AG08396 (cell line): ENCODE measurements at regions not wholly inside any gene's neighbourhood (a gene's known extent, or its start where the extent isn't known, plus 50 kb on each side); places are given as distances from the start of the nearest gene placed in this dataset.
"Not testable (repeated sequence)": the region's sequence is repeated elsewhere in the genome, so short reads cannot be mapped to it uniquely, and the experiment has no call there.

Experiments
- DNase-seq: peaks from one replicate; pipeline ENCODE4 v3.0.0; 2012; ENCODE audit warnings: low spot score, mixed read lengths

DNA sequence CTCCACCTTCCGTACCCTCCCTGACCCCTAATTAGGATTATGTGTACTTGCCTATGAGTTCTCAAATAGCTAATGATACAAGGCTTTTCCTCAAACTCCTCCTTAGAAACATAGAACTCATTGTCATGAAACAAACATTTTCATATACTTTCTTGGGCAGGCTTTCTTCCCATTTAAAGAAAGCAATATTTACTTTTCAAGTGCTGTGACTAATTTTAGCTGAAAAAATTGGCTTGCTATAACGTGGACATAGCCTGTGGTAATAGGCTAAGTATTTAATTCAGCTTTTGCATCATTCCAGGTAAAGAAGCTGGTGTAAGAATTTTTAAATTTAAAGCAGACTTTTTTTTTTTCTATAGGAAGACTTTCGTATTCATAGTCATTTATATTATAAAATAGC is 208.7 kb downstream of the SOX2 start:
- DNase-seq = no peak

DNA sequence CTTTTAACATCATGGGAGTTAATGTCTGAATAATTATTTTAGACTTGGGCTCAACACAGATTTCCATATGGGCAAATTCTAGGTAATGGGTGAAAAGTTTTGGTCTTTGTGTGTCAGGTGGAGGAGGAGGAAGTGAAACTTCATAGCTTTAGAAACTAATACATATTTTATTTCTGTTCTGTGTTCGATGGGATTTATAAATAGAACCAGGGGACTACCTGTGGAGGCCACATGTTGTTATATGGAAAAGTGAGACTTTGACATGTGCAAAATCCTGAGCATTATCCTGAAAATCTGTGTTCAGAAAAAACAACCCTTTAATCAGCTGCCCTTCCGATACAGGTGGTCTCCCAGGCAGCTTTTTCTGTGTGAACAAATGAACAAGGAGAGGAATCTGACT is 209.5 kb downstream of the SOX2 start:
- no peak for DNase-seq

DNA sequence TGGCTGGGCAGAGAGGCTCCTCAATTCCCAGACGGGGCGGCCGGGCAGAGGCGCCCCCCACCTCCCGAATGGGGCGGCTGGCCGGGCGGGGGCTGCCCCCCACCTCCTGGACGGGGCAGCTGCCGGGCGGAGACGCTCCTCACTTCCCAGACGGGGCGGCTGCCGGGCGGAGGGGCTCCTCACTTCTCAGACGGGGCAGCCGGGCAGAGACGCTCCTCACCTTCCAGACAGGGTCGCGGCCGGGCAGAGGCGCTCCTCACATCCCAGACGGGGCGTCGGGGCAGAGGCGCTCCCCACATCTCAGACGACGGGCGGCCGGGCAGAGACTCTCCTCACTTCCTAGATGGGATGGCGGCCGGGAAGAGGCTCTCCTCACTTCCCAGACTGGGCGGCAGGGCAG is 214.1 kb downstream of the SOX2 start:
- not testable (repeated sequence) for DNase-seq

DNA sequence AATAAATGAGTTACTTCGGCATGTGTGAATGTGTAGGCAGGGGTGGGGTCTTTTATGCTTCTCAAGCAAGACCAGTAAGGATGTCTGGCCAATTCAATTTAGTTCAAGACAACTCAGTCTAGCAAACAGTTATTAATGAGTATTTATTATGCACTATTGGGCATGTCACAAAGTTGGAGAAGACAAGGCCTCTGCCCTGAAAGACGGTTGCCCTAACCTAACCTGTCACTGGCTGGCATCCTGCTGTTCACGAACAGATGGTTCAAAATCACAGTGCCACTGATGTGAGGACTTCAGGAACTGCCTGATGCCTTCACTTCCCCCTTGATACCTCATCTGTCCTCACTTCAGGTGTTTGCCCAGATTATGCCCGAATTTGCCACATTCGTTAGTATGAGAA is 217.8 kb downstream of the SOX2 start:
- no peak for DNase-seq

DNA sequence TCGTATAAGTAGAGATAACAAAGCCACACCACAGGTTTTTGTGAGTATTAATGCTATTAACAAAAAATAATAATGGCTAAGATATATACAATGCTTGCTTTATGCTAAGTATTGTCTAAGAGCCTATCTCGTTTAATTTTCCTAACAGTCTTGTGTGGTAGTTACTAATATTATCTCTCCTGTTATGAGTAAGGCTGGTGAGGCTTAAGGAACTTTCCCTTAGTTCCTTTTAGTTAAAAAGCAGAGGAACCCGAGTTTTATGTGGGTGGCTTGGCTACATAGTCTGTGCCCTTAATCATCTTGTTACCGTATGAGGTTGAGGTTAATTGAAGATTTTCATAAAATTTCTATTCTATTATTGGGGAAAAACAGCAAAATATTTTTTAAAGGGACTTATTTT is 218.4 kb downstream of the SOX2 start:
- no peak for DNase-seq

DNA sequence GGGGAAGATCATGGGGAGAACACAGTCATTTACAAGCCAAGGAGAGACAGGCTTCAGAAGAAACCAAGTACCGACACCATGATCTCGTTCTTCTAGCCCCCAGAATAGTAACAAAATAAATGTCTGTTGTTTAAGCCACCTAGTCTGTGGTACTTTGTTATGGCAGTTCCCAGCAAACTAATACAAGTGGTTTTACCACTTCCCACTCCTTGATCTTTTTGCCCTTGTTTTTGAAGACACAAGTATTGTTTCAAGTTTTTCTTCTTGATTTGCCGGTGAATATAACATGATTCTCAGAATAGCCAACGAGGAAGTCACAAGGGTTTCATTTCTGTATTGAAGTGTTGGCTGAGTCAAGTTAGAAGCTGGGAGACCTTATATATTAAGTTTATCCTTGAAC is 220.3 kb downstream of the SOX2 start:
- no peak for DNase-seq

DNA sequence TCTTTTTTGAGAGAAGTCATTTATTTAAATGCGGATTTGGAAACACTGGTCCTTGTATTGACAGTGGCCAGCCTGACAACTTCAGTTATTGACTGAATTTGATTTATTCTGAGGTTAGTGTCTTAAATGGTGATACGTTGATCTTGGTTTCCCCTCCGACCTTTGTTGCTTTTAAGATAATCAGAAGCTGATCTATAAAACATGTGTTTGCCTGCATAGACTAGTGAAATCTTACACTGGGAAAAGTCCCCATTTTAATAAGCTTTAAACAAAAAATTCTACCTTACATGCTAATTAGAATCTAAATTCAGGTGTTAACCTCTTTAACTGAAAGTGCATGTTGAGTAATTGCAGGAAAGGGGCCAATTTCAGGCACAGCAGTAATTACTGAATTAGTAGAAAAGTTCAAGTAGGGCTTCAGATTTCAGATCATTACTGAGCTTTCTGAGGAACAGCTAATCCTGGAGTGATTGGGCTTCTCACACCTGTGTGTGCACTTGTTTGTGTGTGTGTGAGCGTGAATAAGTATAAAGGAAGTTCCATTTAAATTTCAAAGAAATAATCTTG is 221.4 kb downstream of the SOX2 start:
- no peak for DNase-seq

DNA sequence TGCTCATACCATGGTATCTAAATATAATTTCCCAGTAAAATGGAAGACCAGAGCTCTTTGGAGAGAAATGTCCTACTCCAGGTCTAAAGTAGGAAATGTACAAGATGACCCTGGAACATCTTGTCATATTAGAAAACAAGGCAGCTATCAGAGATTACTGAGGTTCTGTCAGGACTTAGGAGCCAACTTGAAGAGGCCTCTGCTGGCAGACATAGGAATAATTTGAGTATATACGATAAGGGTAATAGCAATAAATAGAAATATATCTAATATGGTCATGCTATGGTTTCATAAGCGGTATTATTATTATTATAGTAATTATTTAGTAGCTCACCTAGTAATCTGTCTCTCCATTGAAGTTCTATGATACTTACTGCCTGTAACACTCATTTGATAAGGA is 224.2 kb downstream of the SOX2 start:
- DNase-seq = no peak

DNA sequence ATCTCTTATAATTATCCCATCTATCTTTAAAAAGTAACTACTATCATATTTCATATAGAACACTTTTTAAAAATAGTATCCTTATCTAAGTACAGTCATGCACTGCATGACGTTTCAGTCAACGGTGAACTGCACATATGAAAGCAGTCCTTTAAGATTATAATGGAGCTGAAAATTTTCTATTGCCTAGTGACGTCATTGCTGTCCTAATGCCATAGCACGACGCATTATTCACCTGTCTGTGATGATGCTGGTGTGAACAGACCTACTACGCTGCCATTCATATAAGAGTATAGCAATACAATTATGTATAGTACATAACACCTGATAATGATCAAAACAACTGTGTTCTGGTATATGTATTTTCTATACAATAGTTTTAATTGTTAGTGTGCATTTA is 225.0 kb downstream of the SOX2 start:
- DNase-seq = no peak

DNA sequence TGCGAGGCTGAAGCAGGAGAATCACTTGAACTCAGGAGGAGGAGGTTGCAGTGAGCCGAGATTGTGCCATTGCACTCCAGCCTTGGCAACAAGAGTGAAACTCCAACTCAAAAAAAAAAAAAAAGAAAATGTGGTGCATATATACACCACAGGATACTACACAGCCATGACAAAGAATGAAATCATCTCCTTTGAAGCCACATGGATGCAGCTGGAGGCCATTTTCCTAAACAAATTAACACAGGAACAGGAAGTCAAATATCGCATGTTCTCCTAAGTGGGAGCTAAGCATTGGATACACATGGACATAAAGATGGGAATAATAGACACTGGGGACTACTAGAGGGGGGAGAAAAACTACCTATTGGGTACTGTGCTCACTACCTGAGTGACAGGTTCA is 226.9 kb downstream of the SOX2 start:
- not testable (repeated sequence) for DNase-seq

DNA sequence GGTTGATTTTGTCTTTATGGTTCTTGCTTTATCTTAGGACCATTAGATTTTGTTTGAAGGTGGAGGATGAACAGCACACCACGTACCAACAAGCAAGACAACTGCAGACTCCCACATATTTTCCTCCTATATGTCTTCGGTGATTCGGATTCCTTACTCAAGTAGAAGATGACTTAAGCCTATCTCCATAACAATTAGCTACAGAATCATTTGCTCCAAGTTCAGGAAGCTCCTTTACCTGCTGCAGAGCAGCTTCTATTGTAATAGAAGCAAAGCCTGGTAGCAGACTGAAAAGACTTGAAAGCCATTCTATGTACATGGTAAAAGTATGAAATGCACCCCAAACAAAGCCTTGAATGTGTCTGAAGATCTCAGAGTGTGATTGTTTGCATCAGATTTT is 229.0 kb downstream of the SOX2 start:
- no peak for DNase-seq

DNA sequence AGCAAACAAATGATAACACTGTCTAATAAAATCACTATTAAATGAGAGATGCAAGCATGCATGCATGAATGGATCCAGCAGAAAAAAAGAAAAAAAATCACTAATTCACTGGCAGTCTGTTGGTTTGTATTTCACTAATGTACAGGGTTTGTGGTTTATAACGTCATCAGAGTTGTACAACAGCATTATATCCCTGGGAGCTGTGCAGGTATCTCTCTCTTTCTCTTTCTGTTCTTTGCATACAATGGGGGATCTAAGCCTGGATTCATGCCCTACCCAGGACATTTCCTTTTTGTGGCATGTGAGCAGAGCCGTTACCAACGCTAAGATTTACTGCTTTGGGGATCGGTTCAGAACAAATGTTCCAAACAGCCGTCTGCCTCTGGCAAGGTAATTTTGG is 229.5 kb downstream of the SOX2 start:
- no peak for DNase-seq

DNA sequence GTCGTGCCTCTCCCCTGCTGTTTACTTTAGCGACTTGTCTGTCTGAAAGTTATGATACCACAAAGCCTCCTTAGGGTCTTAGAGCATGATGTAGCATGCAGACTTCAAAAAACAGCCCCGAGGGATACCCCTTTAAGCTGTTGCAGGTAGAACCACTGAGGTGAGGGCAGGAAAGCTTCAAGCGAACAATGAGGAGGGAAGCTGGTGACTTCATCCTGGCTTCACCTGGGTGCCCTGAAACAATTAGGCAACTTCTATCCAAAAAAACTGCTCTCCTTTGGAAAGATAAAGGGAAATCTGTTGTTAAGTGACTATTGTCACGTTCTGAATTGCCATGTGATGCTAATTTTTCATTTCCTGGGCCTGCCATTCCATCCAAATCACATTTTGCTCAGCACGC is 231.6 kb downstream of the SOX2 start:
- DNase-seq = no peak

DNA sequence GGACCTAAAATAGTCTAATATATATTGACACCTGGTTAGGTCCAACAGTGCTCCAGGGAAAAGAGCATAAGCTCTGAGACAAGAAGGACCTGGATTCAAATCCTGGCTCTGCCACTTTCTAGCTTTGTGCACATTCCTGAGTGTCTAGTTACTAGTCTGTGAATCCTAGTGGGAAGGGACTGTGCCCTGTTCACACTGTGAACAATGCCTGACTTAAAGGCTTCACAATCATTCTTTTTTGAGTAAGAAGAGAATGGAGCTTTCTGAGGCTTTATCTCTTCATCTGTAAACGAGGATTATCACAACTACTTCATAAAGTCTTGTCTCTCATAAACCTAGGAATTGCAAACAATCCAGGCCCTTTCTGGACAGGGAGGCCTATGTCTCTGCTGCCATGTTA is 235.9 kb downstream of the SOX2 start:
- DNase-seq = no peak

DNA sequence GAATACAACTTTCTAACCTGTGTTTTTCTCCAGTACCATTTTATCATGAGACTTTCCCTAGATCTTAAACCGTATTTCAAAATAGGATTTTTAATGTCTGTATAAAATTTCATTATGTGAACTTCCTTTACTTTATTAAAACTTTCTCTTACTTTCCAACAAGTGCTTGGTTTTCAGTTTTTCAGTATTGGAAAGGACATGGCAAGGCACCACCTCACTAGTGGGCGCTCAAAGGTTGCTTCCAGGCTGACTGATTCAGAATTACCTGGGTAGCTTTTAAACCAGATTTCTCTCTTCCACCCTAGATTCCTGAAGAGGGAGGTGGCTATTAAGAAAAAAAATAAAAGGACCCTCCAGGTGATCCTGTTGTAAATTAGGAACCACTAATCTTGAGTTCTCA is 236.6 kb downstream of the SOX2 start:
- DNase-seq = no peak

DNA sequence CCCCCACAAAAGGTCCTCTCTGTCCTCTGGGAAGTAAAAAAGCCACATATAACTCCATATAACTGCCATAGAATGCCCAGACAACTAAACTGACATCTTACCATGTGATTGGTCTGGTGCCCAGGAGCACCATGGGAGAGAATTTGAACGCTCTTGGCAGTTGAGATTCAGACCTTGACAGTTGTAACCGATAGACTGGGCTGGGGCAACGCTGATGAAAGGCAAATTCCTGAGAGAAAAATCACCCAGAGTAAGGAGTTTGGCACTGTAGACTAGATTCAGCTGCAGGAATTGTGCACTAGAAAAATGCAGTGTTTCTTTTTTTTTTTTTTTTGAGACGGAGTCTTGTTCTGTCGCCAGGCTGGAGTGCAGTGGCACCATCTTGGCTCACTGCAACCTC is 240.5 kb downstream of the SOX2 start:
- no peak for DNase-seq

DNA sequence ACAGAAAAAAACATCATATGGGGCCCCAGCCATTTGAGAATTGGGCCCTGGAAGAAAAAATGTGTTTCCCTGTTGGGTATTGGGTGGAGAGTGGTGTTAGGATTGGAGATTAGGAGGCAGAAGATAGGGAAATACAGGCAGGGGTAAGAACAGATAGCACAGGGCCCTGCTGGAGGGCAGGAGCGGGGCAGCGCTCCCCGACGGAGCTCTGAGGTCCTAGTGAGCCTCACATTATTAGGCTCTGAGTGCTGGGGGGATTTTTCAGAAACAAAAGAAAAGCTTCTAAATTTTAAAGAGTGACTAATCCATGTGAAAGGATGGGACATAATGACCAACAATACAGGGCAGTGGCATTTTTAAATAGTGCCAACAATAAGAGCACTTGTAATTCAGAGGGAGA is 241.2 kb downstream of the SOX2 start:
- DNase-seq = no peak

DNA sequence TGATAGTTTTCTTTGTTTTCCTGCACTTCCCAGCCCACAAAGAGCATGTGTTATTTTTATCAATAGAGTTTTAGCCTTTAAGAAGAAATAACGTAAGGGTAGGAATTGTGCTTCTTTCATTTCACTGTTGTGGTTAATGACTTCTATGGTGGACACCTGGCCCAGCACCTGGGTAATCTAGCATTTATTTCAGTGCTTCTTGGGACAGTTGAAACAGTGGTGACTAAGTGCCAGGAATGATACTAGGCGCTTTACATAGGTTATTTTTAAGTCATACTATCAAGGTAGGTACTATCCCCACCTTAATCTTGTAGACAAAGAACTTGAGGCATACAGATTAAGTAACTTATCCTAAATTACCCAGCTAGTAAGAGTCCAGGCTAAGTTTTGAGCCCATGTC is 243.8 kb downstream of the SOX2 start:
- DNase-seq = no peak

DNA sequence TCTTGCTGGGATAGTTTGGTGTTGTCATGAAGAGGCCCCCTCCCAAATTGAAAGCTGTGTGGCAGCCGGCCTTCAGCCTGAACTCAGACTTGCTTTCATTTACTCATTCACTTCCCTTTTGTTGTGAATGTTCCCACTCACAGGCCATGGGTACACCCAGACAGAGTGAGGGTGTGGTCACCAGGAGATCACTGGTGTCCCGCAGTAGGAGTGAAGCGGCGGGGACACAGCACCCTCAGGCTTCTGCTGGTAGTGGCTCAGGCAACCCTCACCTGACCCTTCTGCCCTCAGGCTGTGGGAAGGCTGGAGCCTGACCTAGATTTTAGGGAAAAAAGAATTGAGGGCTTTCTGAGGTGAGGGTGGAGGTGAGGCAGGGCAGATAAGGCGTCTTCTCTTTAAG is 244.4 kb downstream of the SOX2 start:
- DNase-seq = no peak

DNA sequence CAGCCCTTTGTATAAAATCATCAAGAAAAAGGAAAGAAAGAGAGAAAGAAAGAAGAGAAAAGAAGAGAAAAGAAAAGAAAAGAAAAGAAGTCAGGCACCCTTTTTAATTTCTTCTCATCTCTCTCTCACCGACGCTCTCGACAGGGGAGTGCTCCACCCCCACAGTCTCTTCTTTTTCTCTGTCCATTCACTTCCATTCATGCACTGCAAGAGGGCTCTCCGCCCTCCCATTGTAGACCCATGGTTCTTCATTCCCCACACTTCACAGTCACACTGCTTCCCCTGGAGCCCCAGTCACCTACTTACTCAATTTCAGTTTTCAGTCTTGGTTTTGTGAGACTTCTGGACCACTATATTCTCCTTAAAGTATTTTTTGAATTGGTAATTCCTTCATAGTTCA is 254.7 kb downstream of the SOX2 start:
- no peak for DNase-seq

DNA sequence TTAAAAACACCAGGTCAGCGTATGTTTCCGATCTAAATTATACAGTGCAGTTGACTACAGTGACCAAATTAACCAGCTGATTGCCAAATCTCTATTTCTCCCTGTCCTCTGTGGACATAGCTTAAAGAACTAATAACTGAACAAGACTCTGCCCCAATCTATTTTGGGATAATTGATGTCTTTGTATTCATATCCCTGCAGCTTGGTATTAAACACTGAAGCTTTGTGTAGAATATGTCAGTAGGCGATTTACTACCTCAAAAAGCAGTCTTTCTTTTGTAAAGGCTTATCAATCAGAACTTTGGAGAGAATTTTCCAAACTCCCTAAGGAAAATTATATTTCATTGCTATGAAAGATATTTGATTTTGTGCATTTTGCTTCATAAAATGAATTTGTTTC is 258.2 kb downstream of the SOX2 start:
- no peak for DNase-seq

DNA sequence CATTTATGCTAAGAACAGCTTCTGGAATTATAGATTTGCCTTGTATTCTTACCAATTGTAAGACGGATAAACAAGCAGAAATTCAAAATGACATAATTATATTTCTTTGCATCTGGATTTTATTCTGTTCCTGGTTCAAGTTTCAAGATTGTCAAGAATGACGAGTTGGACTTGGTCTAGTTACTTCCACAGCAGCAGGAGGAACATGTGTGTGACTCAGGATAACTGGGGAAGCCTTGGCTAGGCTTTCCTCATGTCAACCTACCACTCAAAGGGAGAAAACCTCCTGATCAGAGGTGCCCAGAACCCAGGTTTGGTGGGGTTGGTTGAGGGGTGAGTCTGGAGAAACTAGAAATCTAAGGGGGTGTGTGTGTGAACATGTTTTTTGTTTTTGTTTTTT is 259.7 kb downstream of the SOX2 start:
- DNase-seq = no peak

DNA sequence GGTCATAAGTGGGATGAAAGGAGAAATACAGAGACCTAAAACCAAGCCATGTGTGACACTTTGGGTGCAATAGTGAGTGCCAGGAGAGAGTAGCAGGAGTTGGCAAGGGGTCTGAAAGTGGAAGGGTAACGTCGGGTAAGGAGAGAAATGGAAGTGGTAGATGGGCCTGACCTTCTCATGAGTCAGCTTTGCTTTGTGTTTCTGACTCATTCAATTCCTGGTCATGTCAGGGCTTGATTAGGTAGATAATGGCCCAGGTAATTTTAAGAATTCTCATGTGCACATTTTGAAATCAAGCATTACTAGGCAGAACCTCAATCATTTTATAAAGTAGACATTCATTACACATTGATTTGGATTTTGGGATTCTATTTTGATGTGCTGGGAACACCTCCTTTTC is 262.5 kb downstream of the SOX2 start:
- DNase-seq = no peak

DNA sequence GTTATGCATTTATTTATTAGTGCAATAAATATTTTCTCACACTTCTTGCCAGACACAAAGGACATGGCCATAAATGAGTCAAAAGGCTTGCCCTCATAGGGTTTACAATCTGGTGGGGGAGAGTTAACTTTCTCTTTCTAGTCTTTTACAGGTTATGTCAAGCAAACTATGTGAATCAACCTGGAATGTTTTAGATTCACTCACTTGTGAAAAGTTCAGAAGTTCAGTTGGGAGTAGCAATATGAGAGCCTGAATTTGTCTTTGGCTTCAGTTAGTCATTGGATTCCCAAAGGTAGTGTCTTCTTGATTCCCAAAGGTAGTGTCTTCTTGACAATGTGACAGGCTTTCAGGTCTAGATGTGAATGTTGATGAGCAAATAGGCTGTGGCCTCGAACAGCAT is 264.8 kb downstream of the SOX2 start:
- DNase-seq = no peak

DNA sequence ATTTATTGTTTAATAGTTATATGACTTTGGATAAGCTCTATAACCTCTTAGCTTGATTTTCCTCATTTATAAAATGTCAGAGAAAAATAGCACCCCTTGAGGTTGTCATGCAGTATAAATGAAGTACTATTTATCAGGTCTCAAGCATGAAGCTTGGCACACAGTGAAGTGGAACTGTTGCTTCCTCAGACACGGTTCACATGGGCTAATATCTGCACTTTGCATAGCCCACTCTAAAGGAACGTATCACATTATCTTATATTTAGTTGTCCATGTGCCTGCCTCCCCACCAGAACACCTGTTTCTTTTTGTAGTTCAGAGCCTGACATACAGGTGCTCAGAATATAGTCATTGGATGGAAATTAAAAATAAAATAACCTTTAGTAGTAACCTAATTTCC is 273.7 kb downstream of the SOX2 start:
- no peak for DNase-seq
